ENCODE measurements at regions not wholly inside any gene's neighbourhood (a gene's known extent, or its start where the extent isn't known, plus 50 kb on each side); places are given as distances from the start of the nearest gene placed in this dataset.

DNA sequence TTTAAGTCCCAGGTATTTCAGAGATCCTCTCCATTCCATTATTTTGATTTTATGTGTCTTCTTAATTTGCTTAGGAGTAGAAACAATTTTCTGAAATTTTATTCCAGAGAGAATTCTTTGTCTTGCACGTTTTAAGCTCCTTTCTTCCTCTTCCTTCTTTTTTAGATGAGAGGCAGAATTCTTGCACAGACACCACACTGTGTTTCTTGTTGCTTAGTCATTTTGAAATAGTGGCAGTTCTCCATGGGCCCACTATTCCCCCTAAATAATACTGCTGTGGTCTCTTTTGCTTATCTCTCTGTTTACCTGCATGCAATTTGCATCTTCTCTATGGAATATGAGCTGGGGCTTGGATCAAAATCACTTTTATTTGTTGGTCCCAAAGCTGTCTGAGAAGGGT is 54.3 kb upstream of the WAC start:
- TF ChIP-seq, protein P1, sequence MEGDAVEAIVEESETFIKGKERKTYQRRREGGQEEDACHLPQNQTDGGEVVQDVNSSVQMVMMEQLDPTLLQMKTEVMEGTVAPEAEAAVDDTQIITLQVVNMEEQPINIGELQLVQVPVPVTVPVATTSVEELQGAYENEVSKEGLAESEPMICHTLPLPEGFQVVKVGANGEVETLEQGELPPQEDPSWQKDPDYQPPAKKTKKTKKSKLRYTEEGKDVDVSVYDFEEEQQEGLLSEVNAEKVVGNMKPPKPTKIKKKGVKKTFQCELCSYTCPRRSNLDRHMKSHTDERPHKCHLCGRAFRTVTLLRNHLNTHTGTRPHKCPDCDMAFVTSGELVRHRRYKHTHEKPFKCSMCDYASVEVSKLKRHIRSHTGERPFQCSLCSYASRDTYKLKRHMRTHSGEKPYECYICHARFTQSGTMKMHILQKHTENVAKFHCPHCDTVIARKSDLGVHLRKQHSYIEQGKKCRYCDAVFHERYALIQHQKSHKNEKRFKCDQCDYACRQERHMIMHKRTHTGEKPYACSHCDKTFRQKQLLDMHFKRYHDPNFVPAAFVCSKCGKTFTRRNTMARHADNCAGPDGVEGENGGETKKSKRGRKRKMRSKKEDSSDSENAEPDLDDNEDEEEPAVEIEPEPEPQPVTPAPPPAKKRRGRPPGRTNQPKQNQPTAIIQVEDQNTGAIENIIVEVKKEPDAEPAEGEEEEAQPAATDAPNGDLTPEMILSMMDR (IDR thresholded peaks at IDR 0.05; ENCODE audit: low read depth, low read length), result no peak
- TF ChIP-seq EZH2phosphoT487 (IDR thresholded peaks at IDR 0.05; ENCODE audit: low read depth), result no peak
